Upper lobe of left lung (tissue), 4 donors: ENCODE measurements at regions not wholly inside any gene's neighbourhood (a gene's known extent, or its start where the extent isn't known, plus 50 kb on each side); places are given as distances from the start of the nearest gene placed in this dataset.

Experiments
- CTCF ChIP-seq, 6 experiments: fragments of 450-650 bp in 4 of 6; fragments of 200-600 bp in 2 of 6; sonication (generic) in 2 of 6; IDR thresholded peaks; one replicate each; pipeline ENCODE4 v1.5.1; 2016 to 2019; ENCODE audit warnings: antibody characterized with exemption in 6 of 6
- POLR2A ChIP-seq, 4 donors: fragments of 450-650 bp; IDR thresholded peaks; one replicate each; pipeline ENCODE4 v1.5.1; 2016 to 2017; ENCODE audit warnings: antibody characterized with exemption in 4 of 4, mild to moderate bottlenecking in 2 of 4

GRCh38 chr17:72351365-72351764 is 230.5 kb downstream of the SOX9 start:
- TF ChIP-seq CTCF (IDR thresholded peaks at IDR 0.05): no peak
- no peak for TF ChIP-seq POLR2A (IDR thresholded peaks at IDR 0.05)
